ENCODE measurements at regions not wholly inside any gene's neighbourhood (a gene's known extent, or its start where the extent isn't known, plus 50 kb on each side); places are given as distances from the start of the nearest gene placed in this dataset.

DNA sequence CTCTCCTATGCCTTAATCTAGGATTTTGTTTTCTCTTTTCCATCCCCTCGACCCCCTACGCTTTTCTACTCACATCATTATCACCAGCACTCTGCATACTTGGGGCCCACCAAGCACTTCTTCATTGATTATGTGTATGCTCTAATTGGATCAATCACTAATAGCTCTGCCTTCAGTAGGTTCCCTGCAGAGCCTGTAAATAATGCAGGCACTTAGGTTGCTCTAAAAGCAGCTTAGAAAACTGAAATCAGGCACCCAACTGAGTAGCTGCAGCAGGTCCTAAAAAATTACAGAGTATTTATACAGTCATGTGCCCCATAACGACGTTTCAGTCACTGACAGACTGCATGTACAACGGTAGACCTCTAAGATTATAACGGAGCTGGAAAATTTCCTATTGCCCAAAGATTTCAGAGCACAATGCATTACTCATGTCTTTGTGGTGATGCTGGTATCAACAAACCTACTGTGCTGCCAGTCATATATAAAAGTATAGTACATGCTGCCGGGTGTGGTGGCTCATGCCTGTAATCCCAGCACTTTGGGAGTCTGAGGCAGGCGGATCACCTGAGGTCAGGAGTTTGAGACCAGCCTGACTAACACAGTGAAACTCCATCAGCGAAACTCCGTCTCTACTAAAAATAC lies 280.4 kb downstream of the HS3ST3B1 start:
- BruUV-seq (replicated peaks), result no TSS peak
- no peak overlapping the region for H2AFZ ChIP-seq (ENCODE audit: low read depth, low read length, poor library complexity, severe bottlenecking)
- H3K9me3 ChIP-seq (ENCODE audit: control insufficient read depth in 1 of 2, insufficient read depth in 1 of 2, low read depth in 1 of 2, low read length in 2 of 2), result peaks cover 0 to 4% of the 10 kb centered on the region in 2 experiments; a peak in 1 of 4 replicates
- no peak for DNase-seq (ENCODE audit: low read depth, low spot score)
- no peak overlapping the region for H3K4me3 ChIP-seq (replicated peaks in 1 of 2; ENCODE audit: low read depth in 1 of 2, low read length in 2 of 2)
- no peaks in the 10 kb centered on the region for H4K20me1 ChIP-seq (ENCODE audit: insufficient read depth)
- POLR2A ChIA-PET, result no interaction called here
- RAD21 ChIA-PET (ENCODE audit: low non-redundant PET in 1 of 2, low total read pairs in 2 of 2, uncharacterized antibody in 2 of 2, unreplicated experiment in 2 of 2), result no interaction called here
- no peaks in the 10 kb centered on the region for H3K9me2 ChIP-seq (ENCODE audit: insufficient read depth)
- CTCF ChIA-PET, result no interaction called here
- H3K27ac ChIP-seq (ENCODE audit: low read depth, low read length), result no peak overlapping the region
- no peaks in the 10 kb centered on the region for H3K27me3 ChIP-seq (ENCODE audit: insufficient read depth, low read length)
- TF ChIP-seq YY1 (IDR thresholded peaks at IDR 0.05; ENCODE audit: extremely low read depth, insufficient replicate concordance, low read depth, low read length) (no peak), CTCF (IDR thresholded peaks at IDR 0.05 in 2 of 3, conservative IDR thresholded peaks at IDR 0.05 in 1 of 3; ENCODE audit: borderline replicate concordance in 1 of 3, insufficient read depth in 1 of 3, low read depth in 2 of 3, low read length in 2 of 3) (no peak), ZBTB33 (IDR thresholded peaks at IDR 0.05; ENCODE audit: extremely low read depth, insufficient replicate concordance, low read length) (no peak), SP1 (IDR thresholded peaks at IDR 0.05; ENCODE audit: low read depth) (no peak), RAD21 (IDR thresholded peaks at IDR 0.05; ENCODE audit: low read depth) (no peak), ZNF274 (IDR thresholded peaks at IDR 0.05; ENCODE audit: low read depth, low read length) (no peak), EGR1 (IDR thresholded peaks at IDR 0.05; ENCODE audit: low read depth) (no peak), ATF3 (IDR thresholded peaks at IDR 0.05) (no peak), POLR2AphosphoS5 (IDR thresholded peaks at IDR 0.05; ENCODE audit: low read depth, low read length) (no peak), ELF1 (IDR thresholded peaks at IDR 0.05; ENCODE audit: borderline replicate concordance, low read depth) (no peak), EZH2phosphoT487 (IDR thresholded peaks at IDR 0.05; ENCODE audit: borderline replicate concordance) (no peak), ZFX (IDR thresholded peaks at IDR 0.05) (no peak), TCF7L2 (IDR thresholded peaks at IDR 0.05; ENCODE audit: borderline replicate concordance, extremely low read depth, insufficient read depth, insufficient read length) (no peak)
- TF ChIP-seq, protein P1, sequence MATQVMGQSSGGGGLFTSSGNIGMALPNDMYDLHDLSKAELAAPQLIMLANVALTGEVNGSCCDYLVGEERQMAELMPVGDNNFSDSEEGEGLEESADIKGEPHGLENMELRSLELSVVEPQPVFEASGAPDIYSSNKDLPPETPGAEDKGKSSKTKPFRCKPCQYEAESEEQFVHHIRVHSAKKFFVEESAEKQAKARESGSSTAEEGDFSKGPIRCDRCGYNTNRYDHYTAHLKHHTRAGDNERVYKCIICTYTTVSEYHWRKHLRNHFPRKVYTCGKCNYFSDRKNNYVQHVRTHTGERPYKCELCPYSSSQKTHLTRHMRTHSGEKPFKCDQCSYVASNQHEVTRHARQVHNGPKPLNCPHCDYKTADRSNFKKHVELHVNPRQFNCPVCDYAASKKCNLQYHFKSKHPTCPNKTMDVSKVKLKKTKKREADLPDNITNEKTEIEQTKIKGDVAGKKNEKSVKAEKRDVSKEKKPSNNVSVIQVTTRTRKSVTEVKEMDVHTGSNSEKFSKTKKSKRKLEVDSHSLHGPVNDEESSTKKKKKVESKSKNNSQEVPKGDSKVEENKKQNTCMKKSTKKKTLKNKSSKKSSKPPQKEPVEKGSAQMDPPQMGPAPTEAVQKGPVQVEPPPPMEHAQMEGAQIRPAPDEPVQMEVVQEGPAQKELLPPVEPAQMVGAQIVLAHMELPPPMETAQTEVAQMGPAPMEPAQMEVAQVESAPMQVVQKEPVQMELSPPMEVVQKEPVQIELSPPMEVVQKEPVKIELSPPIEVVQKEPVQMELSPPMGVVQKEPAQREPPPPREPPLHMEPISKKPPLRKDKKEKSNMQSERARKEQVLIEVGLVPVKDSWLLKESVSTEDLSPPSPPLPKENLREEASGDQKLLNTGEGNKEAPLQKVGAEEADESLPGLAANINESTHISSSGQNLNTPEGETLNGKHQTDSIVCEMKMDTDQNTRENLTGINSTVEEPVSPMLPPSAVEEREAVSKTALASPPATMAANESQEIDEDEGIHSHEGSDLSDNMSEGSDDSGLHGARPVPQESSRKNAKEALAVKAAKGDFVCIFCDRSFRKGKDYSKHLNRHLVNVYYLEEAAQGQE (IDR thresholded peaks at IDR 0.05; ENCODE audit: low read depth), result no peak
- TF ChIP-seq, protein P2, sequence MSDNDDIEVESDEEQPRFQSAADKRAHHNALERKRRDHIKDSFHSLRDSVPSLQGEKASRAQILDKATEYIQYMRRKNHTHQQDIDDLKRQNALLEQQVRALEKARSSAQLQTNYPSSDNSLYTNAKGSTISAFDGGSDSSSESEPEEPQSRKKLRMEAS (IDR thresholded peaks at IDR 0.05), result no peak
- intact Hi-C loops (cut with micrococcal nuclease), result no loop called here
- no peaks in the 10 kb centered on the region for H3K4me1 ChIP-seq (ENCODE audit: control insufficient read depth in 1 of 2, insufficient read depth in 2 of 2, low read length in 2 of 2)
- H3K36me3 ChIP-seq (ENCODE audit: control insufficient read depth in 1 of 2, insufficient read depth in 2 of 2, low read length in 2 of 2), result no peaks in the 10 kb centered on the region
- no peak overlapping the region for H3K9ac ChIP-seq (ENCODE audit: low read length)
- no peak for ATAC-seq
- no peaks in the 10 kb centered on the region for H3K79me2 ChIP-seq (ENCODE audit: insufficient read depth, low read length)
- H3K4me2 ChIP-seq (ENCODE audit: low read length), result no peak overlapping the region
